Amniotic stem cell (primary cell): ENCODE measurements at regions not wholly inside any gene's neighbourhood (a gene's known extent, or its start where the extent isn't known, plus 50 kb on each side); places are given as distances from the start of the nearest gene placed in this dataset.
"Not testable (repeated sequence)": the region's sequence is repeated elsewhere in the genome, so short reads cannot be mapped to it uniquely, and the experiment has no call there.

Experiments used
- DNase-seq: peaks from one replicate; lab custom pipeline; 2025; lab: John Stamatoyannopoulos, UW

GRCh38 chr7:85426487-85426960 is 239.7 kb upstream of the SEMA3D start:
- no peak for DNase-seq

- DNase-seq = no peak
Measured at GRCh38 chr7:85424298-85424697, 237.4 kb upstream of the SEMA3D start.

- DNase-seq = no peak
Measured at GRCh38 chr7:85423209-85423895, 236.5 kb upstream of the SEMA3D start.

GRCh38 chr7:85415743-85416142 is 228.9 kb upstream of the SEMA3D start:
- DNase-seq = no peak

GRCh38 chr7:85413718-85414117 is 226.9 kb upstream of the SEMA3D start:
- no peak for DNase-seq

- no peak for DNase-seq
Measured at GRCh38 chr7:85412912-85413311, 226.1 kb upstream of the SEMA3D start.

- no peak for DNase-seq
Measured at GRCh38 chr7:85407391-85407790, 220.5 kb upstream of the SEMA3D start.

GRCh38 chr7:85405016-85405902 is 218.4 kb upstream of the SEMA3D start:
- no peak for DNase-seq

GRCh38 chr7:85396676-85397075 is 209.8 kb upstream of the SEMA3D start:
- no peak for DNase-seq

GRCh38 chr7:85392789-85393188 is 205.9 kb upstream of the SEMA3D start:
- DNase-seq = no peak

GRCh38 chr7:85392326-85392725 is 205.5 kb upstream of the SEMA3D start:
- DNase-seq = no peak

GRCh38 chr7:85386460-85386859 is 199.6 kb upstream of the SEMA3D start:
- no peak for DNase-seq

- no peak for DNase-seq
Measured at GRCh38 chr7:85384392-85384791, 197.5 kb upstream of the SEMA3D start.

GRCh38 chr7:85381212-85381611 is 194.4 kb upstream of the SEMA3D start:
- no peak for DNase-seq

GRCh38 chr7:85376589-85376988 is 189.7 kb upstream of the SEMA3D start:
- no peak for DNase-seq

- DNase-seq = no peak
Measured at GRCh38 chr7:85356916-85357315, 170.1 kb upstream of the SEMA3D start.

- no peak for DNase-seq
Measured at GRCh38 chr7:85343484-85343883, 156.6 kb upstream of the SEMA3D start.

GRCh38 chr7:85342781-85343180 is 155.9 kb upstream of the SEMA3D start:
- no peak for DNase-seq

- DNase-seq = no peak
Measured at GRCh38 chr7:85341973-85342372, 155.1 kb upstream of the SEMA3D start.

GRCh38 chr7:85341121-85341520 is 154.3 kb upstream of the SEMA3D start:
- DNase-seq = no peak

GRCh38 chr7:85336086-85336485 is 149.2 kb upstream of the SEMA3D start:
- DNase-seq = no peak

GRCh38 chr7:85335113-85335512 is 148.3 kb upstream of the SEMA3D start:
- DNase-seq = not testable (repeated sequence)

GRCh38 chr7:85328456-85328998 is 141.7 kb upstream of the SEMA3D start:
- DNase-seq = no peak
